Caki2 (cell line): ENCODE measurements at regions not wholly inside any gene's neighbourhood (a gene's known extent, or its start where the extent isn't known, plus 50 kb on each side); places are given as distances from the start of the nearest gene placed in this dataset.
"Not testable (repeated sequence)": the region's sequence is repeated elsewhere in the genome, so short reads cannot be mapped to it uniquely, and the experiment has no call there.

Experiments
- DNase-seq: peaks from one replicate; pipeline ENCODE4 v3.0.0-alpha.2; 2015; ENCODE audit warnings: low read depth
- in situ Hi-C: cut with HindIII; loops from 2 replicates; pipeline ENCODE4 v1.10.0; 2016; ENCODE audit warnings: low sequenced_read_pairs, low pct_unique_long_range_greater_than_20kb, mixed read lengths

- in situ Hi-C loops: no loop called here
- no peak for DNase-seq
These were observed 380.9 kb downstream of the UTRN start for GRCh38 chr6:144665932-144666450.

DNA sequence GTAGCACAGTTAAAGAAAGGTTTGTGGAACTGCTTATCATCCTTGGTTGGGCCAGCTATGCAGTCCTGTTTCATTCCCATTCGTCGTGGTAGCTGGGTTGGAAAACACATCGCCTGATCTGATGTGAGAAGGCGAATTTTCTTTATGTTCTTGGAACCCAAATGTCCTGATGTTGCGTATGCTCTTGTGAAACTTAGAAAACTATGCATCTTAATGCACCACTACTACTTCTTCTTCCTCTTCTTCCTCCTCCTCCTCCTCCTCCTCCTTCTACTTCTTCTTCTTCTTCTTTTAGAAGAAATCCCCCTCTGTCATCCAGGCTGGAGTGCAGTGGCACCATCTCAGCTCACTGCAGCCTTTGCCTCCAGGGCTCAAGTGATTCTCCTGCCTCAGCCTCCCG lies 381.6 kb downstream of the UTRN start:
- in situ Hi-C loops: no loop called here
- DNase-seq: no peak

- in situ Hi-C loops: no loop called here
- no peak for DNase-seq
These were observed 382.7 kb downstream of the UTRN start for GRCh38 chr6:144667532-144668503.

GRCh38 chr6:144670259-144670658 lies 385.1 kb downstream of the UTRN start:
- in situ Hi-C loops, DNase-seq: not testable (repeated sequence)

DNA sequence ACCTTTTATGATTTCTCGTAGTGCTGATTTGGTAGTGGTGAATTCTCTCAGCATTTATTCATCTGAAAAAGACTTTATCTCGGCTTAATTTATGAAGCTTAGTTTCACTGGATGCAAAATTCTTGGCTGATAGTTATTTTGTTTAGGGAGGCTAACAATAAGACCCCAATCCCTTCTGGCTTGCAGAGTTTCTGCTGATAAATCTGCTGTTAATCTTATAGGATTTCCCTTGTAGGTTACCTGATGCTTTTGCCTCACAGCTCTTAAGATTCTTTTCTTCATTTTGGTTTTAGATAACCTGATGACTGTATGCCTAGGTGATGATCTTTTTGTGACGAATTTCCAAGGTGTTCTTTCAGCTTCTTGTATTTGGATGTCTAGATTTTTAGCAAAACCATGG lies 388.7 kb downstream of the UTRN start:
- in situ Hi-C loops: no loop called here
- no peak for DNase-seq

- in situ Hi-C loops: no loop called here
- no peak for DNase-seq
These were observed 390.2 kb downstream of the UTRN start for GRCh38 chr6:144675231-144675861.

DNA sequence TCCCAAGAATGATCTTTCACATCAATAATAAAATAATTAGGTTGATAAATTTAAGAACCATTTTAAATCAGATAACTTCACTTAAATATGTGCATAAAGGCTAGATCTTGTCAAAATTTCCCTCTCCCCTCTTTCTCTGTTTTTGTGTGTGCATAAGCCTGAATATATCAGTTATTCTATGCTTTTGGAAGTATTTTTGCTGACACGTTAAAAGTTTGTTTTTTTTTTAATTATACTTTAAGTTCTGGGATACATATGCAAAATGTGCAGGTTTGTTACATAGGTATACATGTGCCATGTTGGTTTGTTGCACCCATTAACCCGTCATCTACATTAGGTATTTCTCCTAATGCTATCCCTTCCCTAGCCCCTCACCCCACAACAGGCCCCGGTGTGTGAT lies 391.2 kb downstream of the UTRN start:
- in situ Hi-C loops, DNase-seq: not testable (repeated sequence)

GRCh38 chr6:144677263-144677662 lies 392.1 kb downstream of the UTRN start:
- in situ Hi-C loops: not testable (repeated sequence)

DNA sequence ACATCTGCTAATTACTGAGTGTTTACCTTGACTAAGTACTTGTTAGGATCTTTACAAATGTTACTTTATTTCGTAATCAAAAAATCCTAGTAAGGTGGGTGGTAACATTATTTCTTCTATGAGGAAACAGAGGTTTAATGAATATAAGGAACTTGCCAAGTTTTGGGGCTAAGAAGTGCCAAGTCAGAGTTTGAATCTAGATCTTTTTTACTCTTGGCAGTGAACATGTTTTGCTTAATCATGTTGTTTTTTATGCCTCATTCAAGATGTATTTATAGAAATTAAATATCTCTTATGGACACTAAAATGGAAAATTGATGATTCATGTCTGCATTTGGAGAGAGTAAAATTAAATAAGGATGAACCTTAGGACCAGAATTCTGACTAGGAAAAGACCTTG lies 393.7 kb downstream of the UTRN start:
- in situ Hi-C loops: no loop called here
- DNase-seq: no peak

More at GRCh38 chr6:144677263-144677662, 392.1 kb downstream of the UTRN start:
- DNase-seq: not testable (repeated sequence)

- in situ Hi-C loops: no loop called here
- DNase-seq: no peak
These were observed 396.2 kb downstream of the UTRN start for GRCh38 chr6:144681334-144681733.

DNA sequence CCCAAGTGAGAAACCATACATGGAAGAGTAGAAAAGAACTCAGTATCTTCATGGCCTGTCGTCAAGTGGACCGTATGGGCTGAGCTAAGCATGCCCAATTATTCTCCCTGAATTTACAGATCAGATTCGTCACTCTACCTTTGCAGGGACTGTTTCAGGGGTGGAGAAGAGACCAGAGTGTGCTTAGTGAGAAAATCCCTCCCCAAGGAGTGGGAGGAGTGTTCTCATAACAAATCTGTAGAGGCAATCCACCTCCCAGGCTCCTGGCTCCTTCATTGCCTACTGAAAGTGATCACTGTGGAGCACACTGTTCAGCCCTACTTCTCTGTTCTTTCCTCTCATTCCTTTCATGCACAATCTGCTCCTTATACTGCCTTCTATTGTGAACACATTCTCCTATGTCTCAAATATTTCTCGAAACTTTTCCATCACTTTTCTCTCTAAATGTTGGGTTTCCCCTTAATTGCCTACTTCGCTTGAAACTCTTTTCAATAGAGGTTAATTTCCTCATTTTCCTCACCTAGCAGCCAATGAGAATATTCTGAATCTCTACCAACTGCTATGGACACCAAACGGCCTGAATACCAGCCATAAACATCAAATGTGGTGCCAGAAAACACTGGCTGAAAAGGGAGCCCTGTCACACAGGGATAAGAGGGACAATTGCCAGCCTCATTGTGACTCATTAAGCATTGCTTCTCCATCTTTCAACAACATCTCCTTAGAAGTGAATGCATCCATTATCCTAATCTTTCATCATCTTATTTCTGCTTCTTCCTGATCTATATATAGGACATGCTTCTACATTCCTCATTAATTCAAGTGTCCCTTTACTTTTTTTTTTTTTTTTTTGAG lies 398.3 kb downstream of the UTRN start:
- in situ Hi-C loops: no loop called here
- no peak for DNase-seq

DNA sequence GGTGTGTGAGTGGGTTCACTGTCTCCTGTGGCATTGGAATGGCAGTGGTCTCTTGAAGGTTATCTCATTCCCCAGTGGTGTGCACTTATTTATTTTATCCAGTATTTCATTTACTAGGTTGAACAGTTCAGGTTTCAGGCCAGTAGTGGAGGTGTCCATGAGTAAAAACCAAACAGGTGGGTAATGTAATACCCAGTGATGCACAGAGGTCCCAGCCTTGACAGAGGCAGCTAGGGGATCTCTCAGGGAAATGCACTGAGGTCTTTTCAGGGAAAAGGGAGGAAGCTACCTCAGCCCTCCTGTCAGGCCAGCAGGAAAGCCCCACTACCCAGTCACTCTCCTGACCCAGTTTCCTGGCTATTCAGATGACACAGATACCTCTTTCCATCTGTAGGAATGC lies 403.6 kb downstream of the UTRN start:
- in situ Hi-C loops: no loop called here
- DNase-seq: no peak

GRCh38 chr6:144689503-144690040 lies 404.4 kb downstream of the UTRN start:
- no peak for DNase-seq
- in situ Hi-C loops: no loop called here

- in situ Hi-C loops: no loop called here
- no peak for DNase-seq
These were observed 405.0 kb downstream of the UTRN start for GRCh38 chr6:144690133-144690532.

- no peak for DNase-seq
- in situ Hi-C loops: no loop called here
These were observed 405.5 kb downstream of the UTRN start for GRCh38 chr6:144690666-144691065.

GRCh38 chr6:144692050-144692449 lies 406.9 kb downstream of the UTRN start:
- in situ Hi-C loops, DNase-seq: not testable (repeated sequence)

- in situ Hi-C loops: no loop called here
- DNase-seq: no peak
These were observed 410.9 kb downstream of the UTRN start for GRCh38 chr6:144695858-144696533.
